ENCODE measurements at regions not wholly inside any gene's neighbourhood (a gene's known extent, or its start where the extent isn't known, plus 50 kb on each side); places are given as distances from the start of the nearest gene placed in this dataset.
"Not testable (repeated sequence)": the region's sequence is repeated elsewhere in the genome, so short reads cannot be mapped to it uniquely, and the experiment has no call there.

DNA sequence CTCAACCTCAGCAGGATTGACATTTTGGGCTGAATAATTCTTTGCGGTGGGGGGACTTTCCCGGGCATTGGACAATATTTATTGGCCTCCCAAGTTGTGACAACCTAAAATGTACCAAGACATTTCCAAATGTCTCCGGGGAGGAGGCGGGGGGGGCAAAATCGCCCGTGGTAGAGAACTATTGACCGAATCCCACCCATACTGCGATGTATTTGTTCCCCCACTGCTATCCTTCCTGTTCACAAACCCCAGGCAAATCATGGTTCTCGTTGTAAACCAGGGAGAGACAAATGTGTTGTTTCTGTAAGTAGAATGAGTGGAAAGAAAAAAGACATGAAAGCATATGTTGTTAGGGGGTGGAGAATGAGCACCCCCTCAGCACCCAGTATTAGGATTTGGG lies 141.9 kb downstream of the PSAT1 start:
- no peak for DNase-seq

DNA sequence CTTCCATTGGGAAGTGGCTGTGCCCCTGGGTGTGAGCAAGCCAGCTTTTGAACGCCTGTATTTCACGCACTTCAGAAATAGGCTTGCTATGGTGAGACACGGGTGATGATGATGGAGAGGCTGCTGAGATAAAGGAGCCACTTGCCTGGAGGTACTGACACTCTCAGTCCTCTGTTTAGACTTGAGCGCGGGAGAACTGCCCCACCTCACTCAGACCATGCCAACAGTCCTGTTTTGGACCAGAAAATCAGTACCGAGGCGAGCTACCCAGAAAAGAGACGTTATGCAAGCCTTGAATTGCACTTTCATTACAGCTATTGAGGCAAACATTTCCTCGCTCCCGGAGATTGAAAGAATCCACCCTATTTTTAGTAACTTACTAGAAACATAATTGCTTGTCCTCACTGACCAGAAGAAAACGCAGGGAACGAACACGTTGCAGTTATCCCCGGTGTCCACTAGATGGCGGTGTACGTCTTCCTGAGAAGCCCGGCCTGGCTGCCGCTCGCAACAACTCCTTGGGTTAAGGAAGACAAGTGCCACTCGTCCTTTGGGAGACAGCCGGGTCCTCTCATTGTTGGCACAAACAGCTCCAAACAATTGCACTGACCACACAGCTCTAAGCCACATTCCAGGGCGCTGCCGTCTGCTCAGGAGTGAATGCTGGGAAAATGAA lies 142.4 kb downstream of the PSAT1 start:
- DNase-seq: peak; percentile 64

DNA sequence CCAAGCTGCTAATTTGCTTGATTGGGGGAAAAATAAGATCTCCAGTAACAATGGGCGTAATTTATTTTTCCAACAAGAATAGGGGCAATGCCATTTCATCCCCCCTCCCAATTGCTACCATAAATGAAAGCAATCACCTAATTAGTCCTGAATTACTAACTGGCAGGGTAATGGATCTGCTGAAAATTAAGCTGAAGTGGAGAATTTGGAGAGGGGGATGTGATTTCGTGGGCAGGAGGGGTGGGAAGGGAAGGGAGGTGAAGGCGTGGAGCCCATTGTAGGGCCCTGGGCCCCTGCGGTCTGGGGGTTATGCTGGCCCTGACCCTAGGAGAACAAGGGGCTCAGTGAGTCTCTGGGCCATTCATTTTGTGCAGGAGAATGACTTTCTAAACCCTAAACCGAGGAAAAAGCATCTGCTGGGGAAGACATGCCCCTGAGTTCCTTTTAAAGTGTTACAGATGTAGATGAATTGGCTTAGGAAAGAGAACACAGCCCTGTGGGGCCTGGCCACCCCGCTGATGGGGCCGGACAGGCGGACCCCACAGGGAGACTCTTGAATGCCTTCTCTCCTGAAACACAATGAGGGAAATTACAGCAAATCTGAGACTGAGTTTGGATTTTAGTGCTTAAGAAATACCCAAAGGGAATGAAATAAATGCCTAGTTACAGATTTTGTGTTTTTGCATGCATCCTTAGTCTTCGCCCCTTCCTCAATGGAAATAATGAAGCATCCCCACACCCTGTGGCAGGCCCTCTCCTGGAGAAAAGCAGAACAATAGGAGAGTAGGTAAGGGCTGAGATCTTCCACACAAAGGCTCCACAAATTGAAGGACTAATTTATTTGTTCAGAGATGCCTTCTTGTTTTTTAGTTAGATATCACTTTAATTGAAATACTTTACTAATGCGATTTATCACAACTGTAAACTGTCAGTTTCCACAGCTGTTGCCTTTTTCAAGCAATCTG lies 143.2 kb downstream of the PSAT1 start:
- no peak for DNase-seq

DNA sequence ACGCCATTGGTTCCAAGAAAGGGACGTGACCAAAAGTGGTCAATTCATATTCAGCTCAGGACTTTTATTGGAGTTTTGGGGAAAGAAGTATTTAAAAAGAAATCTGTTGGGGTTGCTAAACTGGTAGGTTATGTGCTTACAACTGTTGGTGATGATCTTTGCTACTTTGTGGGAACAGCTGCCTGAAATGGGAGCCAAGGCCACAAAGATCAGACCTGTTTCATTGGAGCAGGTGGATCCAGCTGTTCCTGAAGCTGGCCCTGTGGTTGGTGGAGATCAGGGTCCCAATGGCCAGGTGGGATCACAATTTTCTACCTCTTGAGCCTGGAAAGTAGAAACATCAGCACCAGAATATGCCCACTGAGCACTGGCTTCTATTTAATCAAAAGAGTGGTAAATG lies 144.5 kb downstream of the PSAT1 start:
- no peak for DNase-seq

DNA sequence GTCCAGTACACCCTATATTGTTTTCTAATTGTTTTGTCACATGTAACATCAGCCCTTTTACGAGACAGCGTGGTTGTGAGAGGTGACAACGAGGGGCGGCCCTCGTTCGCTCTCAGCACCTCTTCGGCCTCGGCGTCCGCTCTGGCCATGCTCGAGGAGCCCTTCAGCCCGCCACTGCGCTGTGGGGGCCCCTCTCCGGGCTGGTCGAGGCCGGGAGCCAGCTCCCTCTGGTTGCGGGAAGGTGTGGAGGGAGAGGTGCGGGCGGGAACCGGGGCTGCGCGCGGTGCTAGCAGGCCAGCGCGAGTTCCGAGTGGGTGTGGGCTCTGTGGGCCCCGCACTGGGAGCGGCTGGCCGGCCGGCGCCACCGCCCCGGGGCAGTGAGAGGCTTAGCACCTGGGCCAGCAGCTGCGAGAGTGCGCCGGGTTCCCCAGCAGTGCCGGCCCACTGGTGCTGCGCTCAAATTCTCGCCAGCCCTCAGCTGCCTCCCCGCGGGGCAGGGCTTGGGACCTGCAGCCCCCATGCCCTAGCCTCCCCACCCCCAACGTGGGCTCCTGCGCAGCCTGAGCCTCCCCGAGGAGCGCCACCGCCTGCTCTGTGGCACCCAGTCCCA lies 145.0 kb downstream of the PSAT1 start:
- DNase-seq: no peak

DNA sequence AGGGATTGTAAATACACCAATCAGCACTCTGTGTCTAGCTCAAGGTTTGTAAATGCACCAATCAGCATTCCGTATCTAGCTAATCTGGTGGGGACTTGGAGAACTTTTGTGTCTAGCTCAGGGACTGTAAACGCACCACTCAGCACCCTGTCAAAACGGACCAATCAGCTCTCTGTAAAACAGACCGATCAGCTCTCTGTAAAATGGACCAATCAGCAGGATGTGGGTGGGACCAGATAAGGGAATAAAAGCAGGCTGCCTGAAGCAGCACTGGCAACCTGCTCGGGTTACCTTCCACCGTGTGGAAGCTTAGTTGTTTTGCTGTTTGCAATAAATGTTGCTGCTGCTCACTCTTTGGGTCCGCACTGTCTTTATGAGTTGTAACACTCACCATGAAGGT lies 145.7 kb downstream of the PSAT1 start:
- DNase-seq: not testable (repeated sequence)

DNA sequence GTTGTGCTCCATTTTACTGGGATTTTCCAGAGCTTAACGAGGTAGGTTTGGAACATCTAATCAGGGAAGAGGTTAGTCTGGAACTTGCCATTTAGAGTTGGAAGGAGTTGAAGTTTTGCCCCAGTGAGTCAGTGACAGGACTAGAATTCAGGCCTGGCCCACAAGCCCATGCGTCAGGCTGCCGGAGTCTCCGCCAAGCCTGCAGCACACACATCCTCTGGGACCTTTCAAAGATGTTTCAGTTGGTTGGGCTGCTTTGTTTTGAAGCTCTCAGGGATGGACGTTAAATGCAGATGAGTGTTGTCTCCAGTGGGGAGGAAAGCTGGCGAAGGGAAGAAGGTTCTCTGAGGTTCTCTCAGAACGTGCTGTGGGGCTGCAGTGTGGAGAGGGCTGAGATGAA lies 147.0 kb downstream of the PSAT1 start:
- no peak for DNase-seq

DNA sequence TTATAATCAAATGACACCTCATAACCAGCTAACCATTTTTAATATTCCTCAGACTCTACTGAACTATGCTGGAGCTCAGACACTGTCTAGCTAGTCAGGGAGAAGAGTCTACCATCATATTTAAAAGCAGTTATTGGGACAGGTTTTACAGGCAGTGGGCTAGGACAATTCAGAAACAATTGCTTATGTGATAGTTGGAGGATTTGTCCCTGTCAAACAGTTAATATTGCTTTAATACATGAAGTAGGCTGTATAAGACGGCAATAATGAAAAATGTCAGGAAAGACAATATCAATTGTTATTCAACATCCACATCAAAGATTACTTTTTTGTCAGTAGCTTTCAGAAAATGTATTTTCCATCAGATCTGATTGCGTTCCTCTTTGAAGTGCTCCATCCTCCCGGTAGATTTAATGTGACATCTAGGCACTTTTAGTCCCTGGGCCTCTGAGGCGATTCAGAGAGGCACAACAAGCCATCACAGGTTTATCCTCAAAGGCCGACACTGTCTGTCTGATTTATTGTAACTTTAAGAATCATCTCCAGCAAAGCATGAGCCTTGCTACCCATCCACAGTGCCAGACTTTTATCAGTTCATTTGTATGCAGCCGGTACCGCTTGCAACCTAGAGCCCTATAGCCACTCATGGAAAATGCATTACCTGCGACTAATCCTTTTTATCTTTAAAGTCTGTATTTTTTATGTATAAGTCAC lies 152.2 kb downstream of the PSAT1 start:
- DNase-seq: no peak

DNA sequence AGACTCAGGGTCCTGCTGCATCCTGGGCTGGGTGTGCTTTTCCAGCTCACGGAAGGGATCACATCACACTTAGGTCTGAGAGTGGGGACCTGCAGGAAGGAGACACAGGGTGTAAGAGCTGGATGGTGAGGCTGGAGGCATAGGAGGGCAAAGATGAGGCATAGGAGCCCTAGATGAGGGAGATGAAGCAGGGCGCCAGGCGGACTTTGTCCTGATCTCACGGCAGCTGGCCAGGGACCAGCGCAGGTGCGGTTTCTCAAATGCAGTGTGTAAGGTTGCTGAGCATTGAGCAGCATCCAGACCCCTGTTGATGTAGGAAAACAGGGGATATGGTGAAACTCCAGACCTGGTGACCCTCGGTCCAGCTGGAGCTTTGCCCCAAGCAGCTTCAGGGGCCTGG lies 156.5 kb downstream of the PSAT1 start:
- no peak for DNase-seq

DNA sequence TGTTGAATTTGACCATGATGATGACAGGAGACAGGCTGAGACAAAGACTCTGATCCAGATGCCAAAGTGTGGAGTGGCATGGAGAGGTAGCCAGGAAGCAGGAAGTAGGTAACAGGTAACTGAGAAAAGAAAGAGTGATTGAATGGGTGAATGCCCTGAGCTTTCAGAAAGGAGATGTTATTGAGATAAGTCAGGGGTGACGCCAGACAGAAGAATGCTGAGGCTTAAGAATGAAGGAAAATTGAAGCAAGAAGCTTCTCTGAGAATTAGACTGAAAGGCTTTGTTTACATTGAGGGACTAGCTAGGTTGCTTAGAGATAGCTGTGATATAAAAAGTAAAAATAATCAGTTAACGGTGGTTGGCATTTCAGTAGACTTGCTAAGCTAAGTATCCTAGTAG lies 165.7 kb downstream of the PSAT1 start:
- DNase-seq: no peak

DNA sequence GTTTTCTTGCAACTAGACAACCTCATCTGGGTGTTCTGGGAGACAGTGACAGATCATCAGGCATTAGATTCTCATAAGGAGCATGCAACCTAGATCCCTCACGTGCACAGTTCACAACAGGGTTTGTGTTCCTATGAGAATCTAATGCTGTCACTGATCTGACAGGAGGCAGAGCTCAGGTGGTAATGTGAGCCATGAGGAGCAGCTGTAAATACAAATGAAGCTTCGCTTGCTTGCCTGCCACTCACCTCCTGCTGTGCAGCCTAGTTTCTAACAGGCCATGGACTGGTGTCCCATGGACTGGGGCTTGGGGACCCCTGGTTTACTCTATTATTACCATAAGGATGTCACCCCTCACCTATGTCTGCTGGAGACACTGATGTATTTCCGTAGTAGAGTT lies 166.8 kb downstream of the PSAT1 start:
- no peak for DNase-seq

DNA sequence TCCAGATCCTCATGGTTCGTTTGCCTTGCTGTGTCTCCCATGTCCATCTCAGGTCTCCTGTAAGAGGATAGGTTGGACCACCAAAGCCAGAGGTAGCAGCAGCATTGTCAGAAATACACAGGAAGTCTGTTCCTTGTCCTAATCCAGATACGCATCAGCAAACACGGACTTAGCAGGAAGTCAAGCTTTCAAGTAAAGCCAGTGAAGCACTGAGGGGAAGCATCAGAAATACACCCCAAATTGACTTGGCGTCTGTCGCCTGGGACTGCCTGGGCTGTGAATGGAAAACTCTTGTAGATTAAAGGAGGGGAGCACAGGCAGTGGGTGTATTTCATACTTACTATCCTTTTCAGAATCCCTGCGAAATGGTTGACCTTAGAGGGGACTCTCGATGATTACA lies 171.3 kb downstream of the PSAT1 start:
- no peak for DNase-seq

DNA sequence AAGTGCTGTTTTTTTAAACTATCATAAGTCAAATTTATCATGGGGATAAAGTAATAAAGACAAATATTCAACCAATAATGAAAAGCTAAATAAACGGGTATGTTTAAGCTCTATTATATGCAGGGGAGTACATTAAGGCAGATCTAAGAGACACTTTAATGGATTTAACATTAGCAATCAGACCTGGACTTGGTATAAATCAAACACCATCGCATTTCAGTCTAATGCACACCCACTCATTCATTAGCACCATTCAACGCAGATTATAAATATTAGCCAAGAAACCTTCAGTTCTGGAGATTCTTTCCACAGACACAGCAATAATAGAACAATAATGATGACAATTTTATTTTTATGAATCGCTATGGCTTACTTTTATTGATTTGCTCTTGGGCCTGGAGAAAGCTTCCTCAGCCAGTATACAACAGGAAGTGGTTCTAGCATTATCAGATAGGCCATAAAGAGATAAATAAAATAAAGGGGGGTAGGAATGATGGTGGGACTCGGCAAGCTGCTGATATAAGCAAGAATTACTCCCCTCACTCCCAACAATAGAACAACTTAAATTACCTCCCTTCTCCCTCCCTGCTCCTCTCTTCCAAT lies 172.2 kb downstream of the PSAT1 start:
- DNase-seq: no peak

DNA sequence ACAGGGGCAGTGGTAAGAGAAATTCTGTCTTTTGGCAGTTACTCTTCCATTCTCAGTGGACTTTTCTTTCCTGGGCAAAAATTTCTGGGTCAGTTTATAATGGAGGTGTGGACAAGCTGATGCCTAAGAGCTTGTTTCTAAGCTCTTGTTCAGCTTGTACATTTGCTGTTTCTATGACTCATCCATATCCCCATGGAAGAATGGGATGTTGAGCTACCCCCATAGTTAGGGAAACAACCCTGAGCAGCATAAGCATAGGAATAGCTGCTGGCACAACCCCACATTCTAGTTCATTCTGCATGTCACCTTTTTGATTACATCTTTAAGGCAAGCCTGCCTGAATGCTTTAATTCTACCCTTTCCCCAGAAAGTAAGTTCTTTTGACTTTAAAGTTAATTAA lies 173.3 kb downstream of the PSAT1 start:
- no peak for DNase-seq

DNA sequence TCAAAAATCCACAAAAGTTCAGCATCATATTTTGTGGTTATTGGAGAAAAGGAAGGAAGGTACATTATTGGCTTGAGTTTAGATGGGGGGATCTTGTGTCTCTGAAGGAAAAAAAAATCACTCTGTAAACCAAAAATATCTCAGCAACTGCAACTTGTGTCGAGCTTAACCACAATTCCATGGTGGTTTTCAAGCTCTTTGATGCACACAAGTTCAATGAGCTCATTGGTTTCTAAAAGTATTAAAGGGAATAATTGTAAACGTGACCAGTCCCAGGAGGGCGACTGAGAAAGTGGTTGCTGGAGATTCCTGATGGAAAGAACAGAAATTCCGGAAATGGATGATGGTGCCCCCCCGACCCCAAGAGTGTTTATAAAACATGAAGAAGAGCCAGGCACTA lies 173.8 kb downstream of the PSAT1 start:
- no peak for DNase-seq

DNA sequence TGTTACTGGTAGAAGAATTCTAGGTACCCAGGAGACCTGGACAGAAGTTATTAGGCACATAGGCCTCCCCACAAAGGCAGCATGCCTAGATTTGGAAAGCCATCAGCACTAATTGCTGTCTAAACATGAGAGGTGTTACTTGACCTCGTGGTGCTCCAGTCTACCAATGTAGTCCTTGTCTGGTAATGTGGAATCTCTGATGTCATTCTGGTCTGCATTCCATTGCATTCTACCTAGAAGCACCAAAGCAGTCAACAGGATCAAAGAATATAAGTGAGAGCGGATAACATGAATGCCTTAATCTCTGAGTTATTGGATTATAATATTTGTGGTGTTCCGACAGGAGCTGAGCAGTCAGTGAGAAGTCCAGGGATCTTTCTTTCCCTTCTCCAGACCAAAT lies 175.2 kb downstream of the PSAT1 start:
- no peak for DNase-seq

DNA sequence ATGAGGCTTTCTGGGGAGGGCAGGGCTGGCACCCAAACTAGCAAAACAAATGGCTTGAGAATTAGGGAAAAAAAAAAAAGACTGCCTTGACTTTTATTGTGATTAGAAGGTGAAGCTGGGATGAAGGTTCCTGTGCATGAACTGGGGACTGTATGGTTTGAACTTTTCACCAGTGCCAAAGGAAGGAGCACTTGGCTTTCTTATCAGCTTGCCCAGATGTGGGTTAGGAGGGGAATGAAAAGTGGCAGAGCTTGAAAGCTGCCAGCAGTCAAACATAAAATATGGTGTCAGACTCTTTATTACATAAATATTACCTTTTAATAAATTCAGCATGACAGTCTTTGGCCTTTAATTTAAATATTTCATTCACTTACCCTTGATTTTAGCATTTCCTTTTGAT lies 182.5 kb downstream of the PSAT1 start:
- DNase-seq: no peak

DNA sequence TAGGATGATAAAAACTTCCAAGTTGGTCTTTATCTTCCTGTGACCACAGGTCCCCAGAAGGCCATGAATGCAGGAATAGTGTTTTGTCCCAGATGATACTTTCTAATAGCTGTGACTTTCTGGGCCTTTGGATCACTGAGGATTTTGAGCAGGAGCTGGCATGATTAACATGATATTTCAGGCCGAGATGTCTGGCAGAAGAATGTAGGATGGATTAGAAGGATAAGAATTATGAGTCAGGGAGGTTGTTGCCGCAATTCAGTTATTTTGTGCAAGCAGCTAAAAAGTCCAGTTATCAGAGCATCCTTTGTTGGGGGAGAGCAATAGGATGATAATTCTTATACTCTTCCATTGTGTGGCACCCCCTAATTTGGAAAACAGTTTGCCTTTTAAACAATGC lies 189.7 kb downstream of the PSAT1 start:
- no peak for DNase-seq

DNA sequence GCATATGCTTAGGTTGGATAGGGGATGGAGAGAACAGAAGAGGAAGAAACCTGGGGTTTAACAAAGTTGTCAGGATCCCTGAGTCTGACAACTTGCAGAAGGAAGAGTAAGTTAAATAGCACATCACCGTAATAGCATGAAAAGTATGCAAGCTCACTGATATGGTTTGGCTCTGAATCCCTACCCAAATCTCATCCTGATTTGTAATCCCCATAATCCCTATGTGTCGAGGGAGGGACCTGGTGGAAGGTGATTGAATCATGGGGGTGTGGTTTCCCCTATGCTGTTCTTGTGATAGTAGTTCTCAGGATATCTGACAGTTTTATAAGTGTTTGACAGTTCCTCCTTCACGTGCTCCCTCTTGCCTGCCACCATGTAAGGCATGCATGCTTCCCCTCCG lies 193.3 kb downstream of the PSAT1 start:
- no peak for DNase-seq

DNA sequence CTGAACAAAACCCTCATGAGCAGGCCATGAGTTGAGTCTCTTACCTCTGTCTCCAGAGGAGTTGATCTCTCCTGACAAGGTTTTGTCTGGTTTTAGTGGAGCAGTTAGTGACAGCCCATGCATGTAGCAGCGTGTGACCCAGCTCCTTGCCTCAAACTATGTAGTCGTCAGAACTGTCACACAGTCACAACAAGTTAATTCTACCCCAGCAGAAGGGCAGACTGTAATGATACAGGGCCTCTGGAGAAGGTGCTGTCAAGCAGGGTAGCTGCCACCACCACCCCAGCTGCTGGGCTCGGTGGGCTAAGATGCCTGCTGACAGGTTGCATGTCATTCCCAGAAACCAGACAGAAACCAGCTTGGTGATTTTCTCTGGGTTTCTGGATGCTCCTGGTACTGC lies 194.5 kb downstream of the PSAT1 start:
- no peak for DNase-seq

DNA sequence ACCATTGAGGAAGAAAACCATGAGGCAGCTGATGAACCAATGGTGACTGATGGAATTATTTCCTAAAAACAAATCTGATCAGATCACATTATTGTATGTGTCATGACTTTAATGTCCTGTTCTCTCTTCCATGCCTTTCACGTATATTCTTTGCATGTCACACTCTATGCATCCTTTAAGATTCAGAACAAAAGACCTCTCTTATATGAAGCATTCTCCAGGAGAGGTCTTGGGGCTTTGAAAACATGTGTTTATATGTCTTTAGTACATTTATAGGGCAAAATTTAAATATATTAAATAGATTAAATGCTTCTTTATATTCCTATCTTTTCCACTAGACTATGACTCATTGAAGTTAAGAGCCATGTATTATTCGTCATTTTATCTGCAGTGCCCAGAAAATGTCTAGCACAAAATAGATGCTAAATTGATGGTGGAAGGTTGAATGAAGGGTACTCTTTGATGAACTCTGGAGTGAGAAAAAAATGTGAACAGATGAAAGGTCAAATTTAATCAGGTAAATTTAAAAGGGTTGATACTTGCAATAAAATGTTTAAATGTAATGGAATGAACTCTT lies 196.3 kb downstream of the PSAT1 start:
- no peak for DNase-seq

DNA sequence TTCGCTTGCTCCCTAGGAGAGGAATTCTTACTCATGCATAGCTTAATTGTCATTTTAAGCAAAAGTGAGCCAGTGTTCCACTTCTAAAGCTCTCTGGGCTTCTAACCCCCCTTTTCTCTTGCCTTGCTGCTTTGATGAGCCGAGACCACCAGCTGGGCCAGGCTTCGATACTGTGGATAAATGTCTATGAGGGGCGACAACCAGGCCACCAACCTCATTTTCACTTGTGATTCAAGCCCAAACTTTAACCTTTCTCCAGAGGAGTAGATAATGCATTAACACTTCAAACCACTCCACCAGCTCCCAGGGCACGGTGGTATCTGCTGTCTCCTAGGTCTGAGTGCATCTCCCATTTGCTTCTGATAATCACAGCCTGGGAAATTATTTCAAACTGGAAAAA lies 205.6 kb downstream of the PSAT1 start:
- DNase-seq: no peak

DNA sequence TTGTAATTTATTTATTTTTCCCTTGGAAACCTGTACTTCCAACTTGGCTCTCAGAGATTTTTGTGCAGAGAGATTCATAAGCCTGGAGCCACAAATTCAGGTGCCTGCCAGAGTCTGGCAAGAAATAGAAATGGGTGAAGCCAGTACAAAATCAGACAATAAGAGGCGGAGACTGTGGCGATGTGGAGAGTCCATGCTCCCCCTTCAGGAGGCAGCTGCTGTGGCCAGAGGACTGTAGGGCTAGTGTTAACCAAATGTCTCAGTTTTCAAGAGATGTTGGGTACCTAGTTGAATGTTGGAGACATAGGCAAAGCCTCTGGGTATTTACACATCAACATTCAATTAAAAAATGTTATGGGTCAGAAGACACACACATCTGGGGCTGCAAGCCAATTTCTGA lies 208.6 kb downstream of the PSAT1 start:
- no peak for DNase-seq

Data from NCI-H774 (cell line).